ENCODE measurements at regions not wholly inside any gene's neighbourhood (a gene's known extent, or its start where the extent isn't known, plus 50 kb on each side); places are given as distances from the start of the nearest gene placed in this dataset.
A peak's percentile ranks its signal among the peaks of the same experiment; 100 is the strongest.

- Mint-ChIP-seq H3K4me1 (peaks cover 9% of the 10 kb centered on the region), H3K36me3 (ENCODE audit: low read depth) (no peaks in the 10 kb centered on the region), H3K27ac (no peak overlapping the region), H3K9me3 (peaks cover 15% of the 10 kb centered on the region), H3K4me3 (no peak overlapping the region), H3K27me3 (ENCODE audit: low read depth) (no peaks in the 10 kb centered on the region)
- TF ChIP-seq CTCF (IDR thresholded peaks at IDR 0.05; ENCODE audit: unreplicated experiment in 3 of 3): no peak
Measured at GRCh38 chr4:114173968-114174367, 194.5 kb upstream of the ARSJ start.

GRCh38 chr4:114177628-114178027 lies 198.2 kb upstream of the ARSJ start:
- Mint-ChIP-seq H3K36me3 (ENCODE audit: low read depth) (no peaks in the 10 kb centered on the region), H3K9me3 (peaks cover 23% of the 10 kb centered on the region), H3K4me3 (no peak overlapping the region), H3K4me1 (peaks cover 9% of the 10 kb centered on the region), H3K27me3 (ENCODE audit: low read depth) (no peaks in the 10 kb centered on the region), H3K27ac (peak overlapping the region in 2 of 3 experiments; percentile 7 to 49)
- TF ChIP-seq CTCF (IDR thresholded peaks at IDR 0.05; ENCODE audit: unreplicated experiment in 3 of 3): no peak

GRCh38 chr4:114178392-114178791 lies 198.9 kb upstream of the ARSJ start:
- H3K4me1 Mint-ChIP-seq: peaks cover 9% of the 10 kb centered on the region
- no peaks in the 10 kb centered on the region for H3K36me3 Mint-ChIP-seq (ENCODE audit: low read depth)
- no peaks in the 10 kb centered on the region for H3K27me3 Mint-ChIP-seq (ENCODE audit: low read depth)
- no peak overlapping the region for H3K4me3 Mint-ChIP-seq
- no peak for TF ChIP-seq CTCF (IDR thresholded peaks at IDR 0.05; ENCODE audit: unreplicated experiment in 3 of 3)
- H3K27ac Mint-ChIP-seq: peak overlapping the region; percentile 7 to 56 (median 49)
- H3K9me3 Mint-ChIP-seq: peaks cover 23% of the 10 kb centered on the region

- peak; percentile 16 to 37 (median 24) for TF ChIP-seq CTCF (IDR thresholded peaks at IDR 0.05; ENCODE audit: unreplicated experiment in 3 of 3)
- Mint-ChIP-seq H3K4me1 (peaks cover 9% of the 10 kb centered on the region), H3K36me3 (ENCODE audit: low read depth) (no peaks in the 10 kb centered on the region), H3K27me3 (ENCODE audit: low read depth) (no peaks in the 10 kb centered on the region), H3K4me3 (no peak overlapping the region), H3K9me3 (peaks cover 27% of the 10 kb centered on the region), H3K27ac (no peak overlapping the region)
Measured at GRCh38 chr4:114180481-114180880, 201.0 kb upstream of the ARSJ start.

- peaks cover 18% of the 10 kb centered on the region for H3K9me3 Mint-ChIP-seq
- H3K36me3 Mint-ChIP-seq (ENCODE audit: low read depth): no peaks in the 10 kb centered on the region
- no peaks in the 10 kb centered on the region for H3K4me1 Mint-ChIP-seq
- no peak overlapping the region for H3K27ac Mint-ChIP-seq
- H3K27me3 Mint-ChIP-seq (ENCODE audit: low read depth): no peaks in the 10 kb centered on the region
- H3K4me3 Mint-ChIP-seq: no peak overlapping the region
- TF ChIP-seq CTCF (IDR thresholded peaks at IDR 0.05; ENCODE audit: unreplicated experiment in 3 of 3): no peak
Measured at GRCh38 chr4:114184901-114185300, 205.5 kb upstream of the ARSJ start.

GRCh38 chr4:114187592-114187991 lies 208.1 kb upstream of the ARSJ start:
- Mint-ChIP-seq H3K9me3 (peaks cover 10% of the 10 kb centered on the region), H3K27me3 (ENCODE audit: low read depth) (no peaks in the 10 kb centered on the region)
- TF ChIP-seq CTCF (IDR thresholded peaks at IDR 0.05; ENCODE audit: unreplicated experiment in 3 of 3): no peak

More at GRCh38 chr4:114187592-114187991, 208.1 kb upstream of the ARSJ start:
- Mint-ChIP-seq H3K27ac (no peak overlapping the region), H3K4me3 (no peak overlapping the region), H3K4me1 (no peaks in the 10 kb centered on the region), H3K36me3 (ENCODE audit: low read depth) (no peaks in the 10 kb centered on the region)
